K562 (cell line): ENCODE measurements at regions not wholly inside any gene's neighbourhood (a gene's known extent, or its start where the extent isn't known, plus 50 kb on each side); places are given as distances from the start of the nearest gene placed in this dataset.

Source experiments
- ATAC-seq: fragments of 200-7000 bp; cut with Tn5 transposase; 3 replicates; pipeline ENCODE4 v1.9.1; 2020; ENCODE audit warnings: moderate library complexity
- BruUV-seq: library from RNA; stranded (reverse); fragments of 400-500 nt; replicated peaks from 2 replicates; lab custom pipeline; 2021; lab: Mats Ljungman, UMichigan
- CTCF ChIA-PET: fragments of 300-600 bp; formaldehyde crosslinking; extraction: SDS; loops from one replicate; lab custom pipeline; 2021; ENCODE audit warnings: low intra/inter-chr PET ratio; lab: Yijun Ruan, JAX
- POLR2A ChIA-PET: fragments of 300-600, 350-650 bp; sonication (Branson Sonifier 250); formaldehyde crosslinking; extraction: SDS; loops from one replicate; lab custom pipeline; 2021; ENCODE audit warnings: antibody characterized with exemption, inconsistent platforms; lab: Yijun Ruan, JAX
- DNase-seq, 4 experiments: peaks; one replicate each; pipeline versions ENCODE4 v3.0.0 to v3.0.0-alpha.2; 2011 to 2018; ENCODE audit warnings: low spot score in 3 of 4, mixed read lengths in 3 of 4; ENCODE audit errors: extremely low read depth in 1 of 4
- FAIRE-seq: peaks from 2 replicates; lab custom pipeline; 2011; peaks lifted over from hg19 to GRCh38; lab: Jason Lieb, UNC
- H2AFZ ChIP-seq: 2 replicates; pipeline ENCODE4 v1.6.0; 2011; ENCODE audit warnings: low read depth, low read length, control low read depth, inconsistent platforms
- H3K27ac ChIP-seq: fragments of 200-600 bp; 3 replicates; pipeline ENCODE4 v1.8.0; 2011; ENCODE audit warnings: low read depth, mild to moderate bottlenecking, control low read depth, inconsistent platforms, low read length, moderate library complexity, mixed read lengths; ENCODE audit errors: extremely low read depth
- H3K27me3 ChIP-seq, 2 experiments: fragments of 300-600 bp in 1 of 2; 2 replicates in 1 of 2; 3 replicates in 1 of 2; pipeline versions ENCODE4 v1.6.0 to v1.8.0; 2011; ENCODE audit warnings: inconsistent platforms in 2 of 2, low read length in 2 of 2, mild to moderate bottlenecking in 1 of 2, mixed read lengths in 1 of 2, moderate library complexity in 1 of 2; ENCODE audit not compliant: control insufficient read depth in 2 of 2, insufficient read depth in 2 of 2
- H3K36me3 ChIP-seq: fragments of 300-600 bp; 3 replicates; pipeline ENCODE4 v1.8.0; 2011; ENCODE audit warnings: mild to moderate bottlenecking, low read length, inconsistent platforms; ENCODE audit not compliant: control insufficient read depth, insufficient read depth
- H3K4me1 ChIP-seq, 2 experiments: fragments of 200-600 bp in 1 of 2; replicated peaks in 1 of 2; 2 replicates in 1 of 2; 3 replicates in 1 of 2; pipeline versions ENCODE4 v1.5.1 to v1.8.0; 2011; ENCODE audit warnings: inconsistent platforms in 2 of 2, low read length in 2 of 2, mild to moderate bottlenecking in 1 of 2, mixed read lengths in 1 of 2, moderate library complexity in 1 of 2; ENCODE audit not compliant: control insufficient read depth in 2 of 2, insufficient read depth in 2 of 2
- H3K4me2 ChIP-seq: 2 replicates; pipeline ENCODE4 v1.6.1; 2011; ENCODE audit warnings: low read length, control low read depth, inconsistent platforms, mixed read lengths; ENCODE audit not compliant: insufficient read depth
- H3K4me3 ChIP-seq: fragments of 200-600 bp; sonication (generic), shearing (Covaris generic); 2 replicates; pipeline ENCODE4 v1.5.1; 2016; ENCODE audit warnings: control low read depth, inconsistent platforms
- H3K79me2 ChIP-seq: fragments of 200-600 bp; 3 replicates; pipeline ENCODE4 v1.8.0; 2011; ENCODE audit warnings: low read length, inconsistent platforms; ENCODE audit not compliant: control insufficient read depth, insufficient read depth
- H3K9ac ChIP-seq, 2 experiments: 2 replicates each; pipeline versions ENCODE4 v1.6.0 to v1.6.1; 2011; ENCODE audit warnings: low read depth in 2 of 2, low read length in 2 of 2, control low read depth in 1 of 2, inconsistent platforms in 1 of 2, mild to moderate bottlenecking in 1 of 2, mixed read lengths in 1 of 2; ENCODE audit not compliant: insufficient read depth in 1 of 2
- H3K9me1 ChIP-seq: one replicate; pipeline ENCODE4 v1.6.0; 2011; ENCODE audit warnings: inconsistent platforms, mild to moderate bottlenecking, low read length, moderate library complexity; ENCODE audit not compliant: control insufficient read depth, insufficient read depth
- H3K9me3 ChIP-seq: replicated peaks from 2 replicates; pipeline ENCODE4 v1.5.1; 2011; ENCODE audit warnings: low read depth, low read length, inconsistent platforms; ENCODE audit not compliant: control insufficient read depth, insufficient read depth
- H4K20me1 ChIP-seq: replicated peaks from 2 replicates; pipeline ENCODE4 v1.6.1; 2011; ENCODE audit warnings: low read length, inconsistent platforms, mixed read lengths; ENCODE audit not compliant: control insufficient read depth, insufficient read depth
- ATF6 ChIP-seq: sonication (generic); formaldehyde crosslinking; IDR thresholded peaks from 2 replicates; pipeline ENCODE4 v1.4.0; 2020; ENCODE audit warnings: mild to moderate bottlenecking, missing genetic modification reagents
- GATAD2B ChIP-seq: fragments of 450-650 bp; IDR thresholded peaks from 2 replicates; pipeline ENCODE4 v1.6.1; 2017; ENCODE audit warnings: mild to moderate bottlenecking, borderline replicate concordance
- HES1 ChIP-seq: fragments of 450-650 bp; IDR thresholded peaks from 2 replicates; pipeline ENCODE4 v1.6.1; 2016; ENCODE audit warnings: low read depth, mild to moderate bottlenecking, moderate library complexity
- HMG20A ChIP-seq: fragments of 450-650 bp; formaldehyde crosslinking; conservative IDR thresholded peaks from 2 replicates; pipeline ENCODE4 v1.4.0; 2020; ENCODE audit warnings: mild to moderate bottlenecking, mixed read lengths
- KLF16 ChIP-seq: IDR thresholded peaks from 2 replicates; pipeline ENCODE4 v1.6.1; 2016; ENCODE audit warnings: antibody characterized with exemption
- MCM5 ChIP-seq: fragments of 450-650 bp; IDR thresholded peaks from 2 replicates; pipeline ENCODE4 v1.6.1; 2016; ENCODE audit warnings: low read depth
- SNRNP70 ChIP-seq: fragments of 200-400 bp; formaldehyde crosslinking; optimal IDR thresholded peaks from 2 replicates; pipeline ENCODE3; 2017; ENCODE audit warnings: low read depth, low read length
- SOX6 ChIP-seq: fragments of 450-650 bp; IDR thresholded peaks from 2 replicates; pipeline ENCODE4 v1.6.1; 2014; ENCODE audit warnings: mild to moderate bottlenecking
- TCF15 ChIP-seq: fragments of 250-450 bp; sonication (Bioruptor Pico); IDR thresholded peaks from 2 replicates; pipeline ENCODE4 v1.8.0; 2022; ENCODE audit warnings: moderate library complexity, mild to moderate bottlenecking, inconsistent platforms
- THAP12 ChIP-seq: fragments of 250-450 bp; sonication (Bioruptor Pico); IDR thresholded peaks from 2 replicates; pipeline ENCODE4 v1.9.0; 2021; ENCODE audit warnings: mild to moderate bottlenecking, inconsistent platforms
- TOE1 ChIP-seq, 2 experiments: fragments of 450-650 bp in 1 of 2; sonication (generic) in 1 of 2; formaldehyde crosslinking in 1 of 2; IDR thresholded peaks; 2 replicates each; pipeline versions ENCODE4 v1.7.1 to v1.8.0; 2016 to 2022; ENCODE audit warnings: borderline replicate concordance in 2 of 2, mild to moderate bottlenecking in 2 of 2, antibody characterized with exemption in 1 of 2, inconsistent platforms in 1 of 2, low read depth in 1 of 2, missing genetic modification reagents in 1 of 2, moderate library complexity in 1 of 2
- ZHX1 ChIP-seq: fragments of 150-350 bp; conservative IDR thresholded peaks from 2 replicates; pipeline ENCODE4 v1.6.1; 2014; ENCODE audit warnings: low read length
- ZNF197 ChIP-seq: fragments of 200-800 bp; sonication (Bioruptor generic); IDR thresholded peaks from 2 replicates; pipeline ENCODE4 v1.6.1; 2016; ENCODE audit warnings: low read depth, missing genetic modification characterization, missing compliant biosample characterization
- ZNF408 ChIP-seq: fragments of 250-450 bp; sonication (Bioruptor Pico); IDR thresholded peaks from 2 replicates; pipeline ENCODE4 v1.4.0; 2020; ENCODE audit warnings: low read depth, mild to moderate bottlenecking, moderate library complexity
- ZNF561 ChIP-seq: fragments of 450-650 bp; formaldehyde crosslinking; conservative IDR thresholded peaks from 2 replicates; pipeline ENCODE4 v1.4.0; 2020; ENCODE audit warnings: mild to moderate bottlenecking, moderate library complexity
- WGBS: fragments of 100-300 bp; shearing (Covaris generic); methylation state at CpG from one replicate; pipeline ENCODE4 v1.1.6; 2016; ENCODE audit warnings: low coverage, mixed read lengths; ENCODE audit not compliant: insufficient coverage; ENCODE audit errors: missing lambda C conversion rate; 5-methylcytosine and 5-hydroxymethylcytosine counted together
- in situ Hi-C: fragments of 300-500 bp; cut with MboI; formaldehyde crosslinking; loops from 4 replicates; pipeline ENCODE4 v1.15.0; 2018; ENCODE audit warnings: inconsistent platforms, mixed read lengths
- intact Hi-C: fragments of 100-400 bp; cut with micrococcal nuclease; formaldehyde crosslinking; loops from 2 replicates; pipeline ENCODE4 v1.14.2; 2022

- POLR2A ChIA-PET = no interaction called here
These were observed 114.0 kb downstream of the BLID start for GRCh38 chr11:122002047-122002446.

More at GRCh38 chr11:122002047-122002446, 114.0 kb downstream of the BLID start:
- Histone ChIP-seq H3K9ac (no peak overlapping the region), H3K79me2 (no peaks in the 10 kb centered on the region), H4K20me1 (no peaks in the 10 kb centered on the region), H3K4me1 (no peaks in the 10 kb centered on the region), H3K4me2 (no peak overlapping the region), H3K27ac (no peak overlapping the region), H3K36me3 (no peaks in the 10 kb centered on the region), H2AFZ (no peak overlapping the region), H3K9me1 (no peaks in the 10 kb centered on the region), H3K4me3 (no peak overlapping the region), H3K9me3 (no peaks in the 10 kb centered on the region; the same call in 1 of the 2 replicates), H3K27me3 (no peaks in the 10 kb centered on the region)
- ATAC-seq = no peak
- no peak for FAIRE-seq
- intact Hi-C loops = no loop called here
- no TSS peak for BruUV-seq
- CTCF ChIA-PET = no interaction called here
- TF ChIP-seq HMG20A (no peak), SOX6 (no peak), ZNF197 (CRISPR knock-in tag) (no peak), TCF15 (CRISPR knock-in tag) (no peak), KLF16 (no peak), ZNF561 (CRISPR knock-in tag) (no peak), ZHX1 (no peak), ATF6 (no peak), GATAD2B (no peak), MCM5 (no peak), SNRNP70 (no peak), HES1 (no peak), TOE1 (IDR thresholded peaks at IDR 0.05; ENCODE audit: borderline replicate concordance) (no peak), TOE1 (CRISPR knock-in tag; IDR thresholded peaks at IDR 0.05; ENCODE audit: borderline replicate concordance, low read depth) (no peak), THAP12 (CRISPR knock-in tag) (no peak), ZNF408 (no peak)
- 0% methylated on average over 1 of the region's 1 CpG for WGBS
- in situ Hi-C loops = no loop called here
- no peak for DNase-seq
